HAP-1 (cell line): ENCODE measurements at regions not wholly inside any gene's neighbourhood (a gene's known extent, or its start where the extent isn't known, plus 50 kb on each side); places are given as distances from the start of the nearest gene placed in this dataset.

Source experiments
- DNase-seq, 2 experiments: peaks; one replicate each; pipeline ENCODE4 v3.0.0-alpha.2; 2016 to 2020; ENCODE audit warnings: low spot score in 2 of 2
- H3K27me3 ChIP-seq: fragments of 250-450 bp; sonication (Bioruptor Pico); 2 replicates; pipeline ENCODE4 v1.5.1; 2020; ENCODE audit warnings: low read depth, mild to moderate bottlenecking, moderate library complexity
- H3K36me3 ChIP-seq: fragments of 250-450 bp; sonication (Bioruptor Pico); replicated peaks from 2 replicates; pipeline ENCODE4 v1.5.1; 2020; ENCODE audit warnings: mild to moderate bottlenecking
- H3K4me1 ChIP-seq: fragments of 250-450 bp; sonication (Bioruptor Pico); 2 replicates; pipeline ENCODE4 v1.5.1; 2020; ENCODE audit warnings: mild to moderate bottlenecking
- H3K4me3 ChIP-seq: fragments of 250-450 bp; sonication (Bioruptor Pico); 2 replicates; pipeline ENCODE4 v1.5.1; 2020; ENCODE audit warnings: mild to moderate bottlenecking, moderate library complexity
- H3K9me3 ChIP-seq: fragments of 250-450 bp; sonication (Bioruptor Pico); 2 replicates; pipeline ENCODE4 v1.5.1; 2020; ENCODE audit warnings: mild to moderate bottlenecking, moderate library complexity
- in situ Hi-C: fragments of 300-500 bp; cut with MboI; formaldehyde crosslinking; loops from 3 replicates; pipeline ENCODE4 v1.14.3; 2020; ENCODE audit warnings: low sequenced_read_pairs, inconsistent platforms, mixed read lengths

DNA sequence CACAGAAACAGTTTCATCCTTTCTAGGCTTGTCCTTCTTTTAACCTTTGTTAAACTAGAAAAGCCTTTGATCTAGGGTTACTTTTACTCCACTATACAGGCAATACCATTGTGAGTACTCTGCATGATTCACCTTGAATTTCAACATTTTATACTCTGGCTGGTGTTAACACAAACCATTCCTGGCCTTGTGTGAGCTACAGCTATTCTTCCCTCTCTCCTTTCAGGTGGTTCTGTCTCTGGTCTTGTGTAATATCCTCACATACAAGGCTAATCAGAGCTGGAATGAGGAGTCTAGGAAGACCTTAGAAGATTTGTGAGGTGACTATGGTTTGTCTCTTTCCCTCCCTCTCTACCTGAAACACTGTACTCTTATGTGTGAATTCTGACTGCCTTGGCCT is 837.4 kb upstream of the USP15 start:
- Histone ChIP-seq H3K36me3 (no peaks in the 10 kb centered on the region), H3K4me1 (no peaks in the 10 kb centered on the region), H3K27me3 (no peaks in the 10 kb centered on the region), H3K4me3 (no peak overlapping the region), H3K9me3 (no peaks in the 10 kb centered on the region)
- DNase-seq: no peak
- in situ Hi-C loops: no loop called here

DNA sequence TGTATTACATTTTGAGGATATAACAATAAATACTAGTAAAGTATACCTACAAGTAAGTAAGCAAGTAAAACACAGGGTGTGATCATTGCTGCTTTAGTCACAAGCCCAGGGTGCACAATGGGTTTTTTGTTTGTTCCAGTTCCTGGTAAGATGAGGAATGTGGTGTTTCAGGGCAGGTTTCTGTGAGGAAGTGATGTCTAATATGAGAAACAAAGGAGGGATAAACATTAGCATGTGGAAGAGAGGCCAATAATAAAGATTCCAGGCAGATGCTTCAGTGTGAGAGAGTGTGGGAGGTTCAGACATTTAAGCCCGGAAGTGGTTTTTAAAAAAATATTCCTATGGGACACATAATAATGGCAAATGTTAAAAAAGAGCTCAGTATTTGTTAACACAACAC is 808.1 kb upstream of the USP15 start:
- no peak for DNase-seq
- in situ Hi-C loops: no loop called here
- H3K36me3 ChIP-seq: no peaks in the 10 kb centered on the region
- no peak overlapping the region for H3K4me3 ChIP-seq
- no peaks in the 10 kb centered on the region for H3K9me3 ChIP-seq
- no peaks in the 10 kb centered on the region for H3K4me1 ChIP-seq
- no peaks in the 10 kb centered on the region for H3K27me3 ChIP-seq

DNA sequence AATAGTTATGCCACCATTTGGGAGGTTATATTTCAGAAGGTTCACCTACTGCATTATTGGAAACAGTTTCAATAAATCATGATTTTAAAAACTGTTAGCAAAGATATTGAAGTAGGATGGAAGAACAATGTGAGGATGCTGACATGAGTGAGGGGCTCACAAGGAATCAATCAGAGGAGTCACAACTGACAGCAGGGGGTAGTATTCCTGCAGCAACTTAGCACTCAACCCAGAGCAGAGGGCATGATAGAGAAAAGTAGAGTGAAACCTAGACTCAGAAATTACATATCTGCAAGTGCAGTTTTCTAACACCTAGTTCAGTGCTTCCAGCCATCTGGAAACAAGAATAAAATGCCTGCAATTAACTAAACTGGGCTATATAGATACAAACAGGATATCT is 772.5 kb upstream of the USP15 start:
- no peaks in the 10 kb centered on the region for H3K9me3 ChIP-seq
- H3K4me1 ChIP-seq: no peaks in the 10 kb centered on the region
- DNase-seq: no peak
- in situ Hi-C loops: no loop called here
- H3K36me3 ChIP-seq: no peaks in the 10 kb centered on the region
- no peaks in the 10 kb centered on the region for H3K27me3 ChIP-seq
- no peak overlapping the region for H3K4me3 ChIP-seq

DNA sequence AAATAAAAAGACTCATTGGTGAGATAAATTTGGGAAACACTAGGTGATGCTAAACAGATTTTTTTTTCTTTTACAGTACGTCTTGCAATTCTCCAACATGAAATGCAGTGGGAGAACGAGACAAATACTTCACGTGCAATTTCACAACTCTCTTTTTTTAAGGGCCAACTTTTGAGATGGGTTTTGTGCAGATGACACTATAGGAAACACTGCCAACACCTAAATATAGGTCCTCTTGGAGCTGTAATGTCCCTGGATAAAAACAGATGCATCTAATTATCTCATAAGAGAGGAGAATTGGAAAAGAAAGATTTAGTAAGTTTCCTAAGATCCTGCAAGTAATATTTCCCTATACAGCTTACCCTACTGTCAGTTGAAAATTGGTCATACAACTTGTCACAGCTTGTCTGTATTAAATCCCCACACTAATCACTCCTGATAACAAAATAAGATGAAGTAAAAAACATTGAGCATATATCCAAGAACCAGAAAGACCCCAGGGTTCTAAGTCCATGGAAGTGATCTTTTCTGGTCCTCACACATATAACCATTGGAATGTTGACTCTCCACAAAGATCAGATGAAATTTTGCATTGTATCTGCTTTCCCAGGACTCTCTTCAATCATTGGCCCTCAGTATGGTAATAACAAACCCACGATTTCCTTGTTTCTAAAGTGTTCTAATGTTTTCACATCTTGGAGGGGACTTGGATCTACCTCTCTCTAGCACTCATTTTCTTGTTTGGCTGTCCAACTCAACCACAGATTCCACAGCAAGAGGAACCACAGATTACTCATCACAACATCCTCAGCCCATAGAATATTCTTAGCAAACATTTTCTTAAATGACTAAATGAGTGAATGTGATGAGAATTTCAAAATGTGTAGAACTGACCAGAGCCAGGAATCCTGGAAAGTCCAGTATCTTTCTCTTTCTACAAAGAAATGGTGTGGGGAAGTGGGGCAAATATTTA is 769.4 kb upstream of the USP15 start:
- Histone ChIP-seq H3K9me3 (no peaks in the 10 kb centered on the region), H3K4me3 (no peak overlapping the region), H3K4me1 (no peaks in the 10 kb centered on the region), H3K27me3 (no peaks in the 10 kb centered on the region), H3K36me3 (no peaks in the 10 kb centered on the region)
- DNase-seq: no peak
- in situ Hi-C loops: no loop called here

DNA sequence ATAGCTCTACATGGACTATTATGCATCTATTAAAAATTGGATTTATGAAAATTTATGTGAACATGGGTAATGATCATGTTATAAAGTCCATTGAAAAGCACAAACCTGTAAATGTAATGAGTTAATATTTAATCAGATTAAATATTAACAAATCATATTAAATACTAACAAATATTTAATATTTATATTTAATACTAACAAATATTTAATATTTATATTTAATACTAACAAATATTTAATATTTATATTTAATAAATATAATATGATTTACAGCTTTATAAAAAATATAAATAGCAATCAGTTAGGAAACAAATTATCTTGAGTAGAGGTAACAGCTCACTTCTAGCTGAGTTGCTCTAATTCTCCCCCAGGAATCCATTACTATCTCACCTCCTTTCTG is 758.0 kb upstream of the USP15 start:
- Histone ChIP-seq H3K4me3 (no peak overlapping the region), H3K27me3 (no peaks in the 10 kb centered on the region), H3K36me3 (no peaks in the 10 kb centered on the region), H3K9me3 (no peaks in the 10 kb centered on the region), H3K4me1 (no peaks in the 10 kb centered on the region)
- no peak for DNase-seq
- in situ Hi-C loops: no loop called here

DNA sequence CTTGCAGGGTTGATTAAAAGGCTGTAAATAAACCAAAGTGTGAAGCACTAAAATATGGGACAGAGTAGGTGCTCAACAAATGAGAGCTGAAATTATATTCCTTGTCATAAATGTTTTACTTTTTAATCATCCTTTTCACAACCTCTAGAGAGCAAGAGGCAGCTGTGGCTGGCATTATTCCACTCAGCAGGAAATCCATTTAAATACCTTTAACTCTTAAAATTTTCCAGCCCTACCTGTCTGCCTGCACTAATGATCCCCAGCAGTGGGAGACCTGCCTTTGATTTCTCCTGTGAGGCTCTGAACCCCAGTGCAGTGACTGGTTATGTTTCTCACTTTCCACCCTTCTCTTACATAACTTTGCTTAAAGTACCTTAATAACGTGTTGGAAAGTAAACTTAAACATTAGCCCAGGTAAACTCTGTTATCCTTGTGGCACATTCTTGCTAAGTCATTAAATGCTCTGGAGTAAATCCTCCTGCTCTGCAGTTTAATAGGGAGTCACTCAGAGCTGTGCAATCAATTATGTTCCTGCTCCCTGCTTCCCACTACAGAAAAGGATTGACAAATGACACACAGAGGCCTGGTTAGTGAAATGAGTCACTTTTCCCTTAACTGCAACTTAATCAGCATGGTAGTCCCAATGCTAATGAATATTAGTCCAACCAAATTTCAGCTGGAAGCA is 755.7 kb upstream of the USP15 start:
- H3K9me3 ChIP-seq: no peaks in the 10 kb centered on the region
- in situ Hi-C loops: no loop called here
- H3K36me3 ChIP-seq: no peaks in the 10 kb centered on the region
- no peaks in the 10 kb centered on the region for H3K27me3 ChIP-seq
- no peak overlapping the region for H3K4me3 ChIP-seq
- H3K4me1 ChIP-seq: no peaks in the 10 kb centered on the region
- DNase-seq: no peak

DNA sequence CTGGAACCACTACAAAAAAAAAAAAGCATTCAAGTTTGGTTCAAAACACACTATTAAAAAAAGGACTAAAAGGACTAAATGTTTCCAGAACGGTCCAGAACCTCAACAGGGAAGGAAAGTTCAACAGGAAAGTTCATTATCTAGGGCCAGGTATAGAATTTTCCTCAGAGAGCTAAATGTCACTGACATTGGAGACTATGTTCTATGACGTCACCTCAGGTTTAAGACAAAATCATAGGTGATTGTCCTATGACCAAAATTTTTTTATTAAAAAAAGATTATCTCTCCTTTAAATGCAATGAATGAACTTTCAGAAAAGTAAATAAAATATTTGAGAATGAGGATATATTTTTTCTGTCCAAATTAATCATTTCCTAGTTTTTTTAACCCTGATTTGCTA is 746.7 kb upstream of the USP15 start:
- Histone ChIP-seq H3K4me3 (no peak overlapping the region), H3K36me3 (no peaks in the 10 kb centered on the region), H3K4me1 (no peaks in the 10 kb centered on the region), H3K9me3 (no peaks in the 10 kb centered on the region), H3K27me3 (no peaks in the 10 kb centered on the region)
- DNase-seq: no peak
- in situ Hi-C loops: no loop called here

DNA sequence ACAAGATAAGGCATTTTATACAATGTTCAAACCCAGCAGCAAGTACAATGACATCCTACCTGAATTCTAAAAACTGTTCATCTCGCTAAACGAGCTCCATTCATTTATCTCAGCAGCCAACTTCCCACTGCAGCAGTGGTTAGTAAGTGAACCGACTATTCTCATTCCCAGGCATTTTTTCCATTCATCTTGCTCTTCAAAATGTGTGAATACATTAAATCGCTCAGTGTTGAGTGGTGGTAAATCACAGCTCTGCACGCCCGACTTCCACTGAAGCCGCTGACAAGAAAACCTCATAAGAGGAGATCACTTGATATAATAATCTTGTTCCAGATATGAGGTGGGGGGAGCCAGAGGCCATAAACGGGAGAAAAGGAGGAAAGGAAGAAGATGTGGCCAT is 746.2 kb upstream of the USP15 start:
- in situ Hi-C loops: no loop called here
- no peak for DNase-seq
- Histone ChIP-seq H3K4me1 (no peaks in the 10 kb centered on the region), H3K4me3 (no peak overlapping the region), H3K36me3 (no peaks in the 10 kb centered on the region), H3K27me3 (no peaks in the 10 kb centered on the region), H3K9me3 (no peaks in the 10 kb centered on the region)

DNA sequence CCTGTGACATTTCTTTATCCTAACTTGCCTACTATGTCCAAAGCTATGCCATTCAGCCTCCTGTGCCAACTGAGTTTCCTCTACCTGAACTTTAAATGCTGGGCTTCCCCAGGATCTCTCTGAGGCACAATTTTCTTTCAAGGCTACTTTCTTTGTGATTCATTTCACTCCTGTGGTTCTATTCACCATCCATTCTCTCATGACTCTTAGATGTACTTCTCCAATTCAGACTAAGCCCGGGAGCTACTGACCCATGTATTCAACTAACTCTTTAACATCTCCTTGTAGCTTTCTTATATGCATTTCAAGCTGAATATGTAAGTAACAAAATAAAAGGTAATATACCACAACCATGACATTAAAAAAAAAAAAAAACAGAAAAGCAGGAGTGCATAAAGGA is 738.9 kb upstream of the USP15 start:
- DNase-seq: no peak
- no peaks in the 10 kb centered on the region for H3K27me3 ChIP-seq
- no peaks in the 10 kb centered on the region for H3K4me1 ChIP-seq
- H3K36me3 ChIP-seq: no peaks in the 10 kb centered on the region
- in situ Hi-C loops: no loop called here
- no peaks in the 10 kb centered on the region for H3K9me3 ChIP-seq
- no peak overlapping the region for H3K4me3 ChIP-seq

DNA sequence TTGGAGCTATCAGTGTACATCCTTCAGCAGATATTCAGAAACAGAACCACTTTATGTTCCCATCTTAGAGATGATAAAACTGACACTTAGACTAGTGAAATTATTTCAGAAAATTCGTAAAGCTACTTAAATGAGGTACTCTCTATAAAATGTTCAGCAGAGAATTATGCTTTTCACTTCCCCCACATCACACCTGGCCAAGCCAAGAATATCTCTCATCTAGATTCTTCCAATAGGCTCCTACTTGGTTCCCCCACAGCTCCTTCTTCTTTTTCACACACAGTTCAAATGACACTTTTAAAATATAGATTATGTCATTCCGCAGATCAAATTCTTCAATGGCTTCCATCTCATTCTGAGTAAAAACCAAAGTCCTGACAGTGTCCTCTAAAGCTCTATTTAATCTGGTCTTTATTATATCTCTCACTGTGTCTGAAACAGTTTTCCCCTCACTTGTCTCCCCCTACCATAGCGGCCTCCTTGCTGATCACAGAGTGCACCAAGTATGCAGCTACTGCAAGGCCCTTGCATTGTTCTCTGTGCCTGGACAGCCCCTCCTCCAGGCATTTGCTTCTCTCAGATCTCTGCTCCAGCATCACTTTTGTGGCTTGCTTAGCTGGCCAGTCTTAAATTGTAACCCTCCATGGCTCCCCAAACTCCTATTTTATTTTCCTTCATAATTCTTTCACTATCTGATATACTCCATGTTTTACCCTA is 736.8 kb upstream of the USP15 start:
- Histone ChIP-seq H3K27me3 (no peaks in the 10 kb centered on the region), H3K4me1 (no peaks in the 10 kb centered on the region), H3K36me3 (no peaks in the 10 kb centered on the region), H3K4me3 (no peak overlapping the region), H3K9me3 (no peaks in the 10 kb centered on the region)
- no peak for DNase-seq
- in situ Hi-C loops: no loop called here

DNA sequence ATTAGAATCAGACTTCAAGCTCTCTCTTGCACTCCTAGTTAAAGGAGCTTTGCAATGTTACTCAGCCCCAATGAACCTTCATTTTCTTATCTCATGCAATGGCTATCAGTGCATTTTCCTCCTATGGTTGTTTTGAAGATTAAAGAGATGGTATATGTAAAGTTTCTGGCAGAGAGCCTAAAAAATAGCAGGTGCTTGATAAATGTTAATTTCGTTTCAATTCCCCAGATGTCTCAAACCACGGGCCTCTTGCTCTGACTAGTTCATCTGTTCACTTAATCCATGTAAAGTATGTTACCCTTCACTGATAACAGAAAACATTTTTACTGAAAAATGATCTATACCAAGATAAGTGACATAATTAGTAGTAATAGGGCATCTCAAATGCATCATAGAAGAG is 735.4 kb upstream of the USP15 start:
- no peaks in the 10 kb centered on the region for H3K4me1 ChIP-seq
- DNase-seq: no peak
- H3K36me3 ChIP-seq: no peaks in the 10 kb centered on the region
- no peak overlapping the region for H3K4me3 ChIP-seq
- H3K9me3 ChIP-seq: no peaks in the 10 kb centered on the region
- H3K27me3 ChIP-seq: no peaks in the 10 kb centered on the region
- in situ Hi-C loops: no loop called here

DNA sequence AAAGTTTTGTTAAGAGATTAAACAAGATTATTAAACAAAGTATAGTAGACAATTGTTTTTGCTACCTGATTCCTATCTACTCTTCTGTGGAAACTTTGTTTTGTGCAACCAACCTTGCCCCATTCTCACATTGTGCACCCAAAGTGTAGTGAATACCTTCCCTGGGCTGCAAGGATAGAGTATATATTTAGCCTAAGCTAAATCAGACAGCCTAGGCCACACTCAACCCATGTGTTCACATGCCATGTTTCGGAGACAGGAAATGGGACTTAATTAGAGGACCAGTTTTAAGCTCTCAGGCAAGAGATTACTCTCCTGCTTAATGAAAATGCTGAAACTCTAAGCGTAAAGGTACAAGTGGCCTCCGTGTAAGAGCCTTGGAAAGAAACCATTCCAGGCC is 734.9 kb upstream of the USP15 start:
- in situ Hi-C loops: no loop called here
- Histone ChIP-seq H3K4me3 (no peak overlapping the region), H3K27me3 (no peaks in the 10 kb centered on the region), H3K36me3 (no peaks in the 10 kb centered on the region), H3K4me1 (no peaks in the 10 kb centered on the region), H3K9me3 (no peaks in the 10 kb centered on the region)
- DNase-seq: no peak

DNA sequence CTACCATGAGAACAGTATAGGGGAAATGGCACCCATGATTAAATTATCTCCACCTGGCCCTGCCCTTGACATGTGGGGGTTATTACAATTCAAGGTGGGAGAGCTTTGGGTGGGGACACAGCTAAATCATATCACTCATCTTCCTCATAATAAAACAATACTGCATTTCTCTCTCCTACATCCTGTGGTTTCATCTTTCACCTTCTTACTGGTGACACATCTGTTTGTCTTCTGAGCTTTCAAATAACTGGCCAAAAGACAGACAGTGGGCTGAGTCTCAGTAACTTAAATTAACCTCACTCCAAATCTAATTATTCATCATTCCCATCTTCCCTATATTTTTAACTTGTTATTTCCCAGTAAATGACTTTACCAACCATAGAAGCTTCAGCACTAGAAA is 729.7 kb upstream of the USP15 start:
- in situ Hi-C loops: no loop called here
- H3K27me3 ChIP-seq: no peaks in the 10 kb centered on the region
- H3K4me1 ChIP-seq: no peaks in the 10 kb centered on the region
- no peaks in the 10 kb centered on the region for H3K36me3 ChIP-seq
- no peaks in the 10 kb centered on the region for H3K9me3 ChIP-seq
- no peak for DNase-seq
- no peak overlapping the region for H3K4me3 ChIP-seq

DNA sequence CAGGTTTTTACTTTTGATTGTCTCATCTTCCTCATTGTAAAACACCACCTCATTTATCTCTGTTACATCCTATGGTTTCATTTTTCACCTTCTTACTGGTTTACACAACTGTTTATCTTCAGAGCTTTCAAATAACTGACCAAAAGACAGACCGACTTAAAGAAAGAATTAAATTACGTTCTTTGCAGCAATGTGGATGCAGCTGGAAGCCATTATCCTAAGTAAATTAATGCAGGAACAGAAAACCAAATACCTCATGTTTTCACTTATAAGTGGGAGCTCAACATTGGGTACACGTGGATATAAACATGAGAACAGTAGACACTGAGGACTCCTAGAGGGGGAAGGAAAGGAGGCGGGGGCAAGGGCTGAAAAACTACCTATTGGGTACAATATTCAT is 729.0 kb upstream of the USP15 start:
- Histone ChIP-seq H3K4me1 (no peaks in the 10 kb centered on the region), H3K36me3 (no peaks in the 10 kb centered on the region), H3K27me3 (no peaks in the 10 kb centered on the region), H3K9me3 (no peaks in the 10 kb centered on the region), H3K4me3 (no peak overlapping the region)
- in situ Hi-C loops: no loop called here
- DNase-seq: no peak
